ENCODE measurements at regions not wholly inside any gene's neighbourhood (a gene's known extent, or its start where the extent isn't known, plus 50 kb on each side); places are given as distances from the start of the nearest gene placed in this dataset.
"Not testable (repeated sequence)": the region's sequence is repeated elsewhere in the genome, so short reads cannot be mapped to it uniquely, and the experiment has no call there.

DNA sequence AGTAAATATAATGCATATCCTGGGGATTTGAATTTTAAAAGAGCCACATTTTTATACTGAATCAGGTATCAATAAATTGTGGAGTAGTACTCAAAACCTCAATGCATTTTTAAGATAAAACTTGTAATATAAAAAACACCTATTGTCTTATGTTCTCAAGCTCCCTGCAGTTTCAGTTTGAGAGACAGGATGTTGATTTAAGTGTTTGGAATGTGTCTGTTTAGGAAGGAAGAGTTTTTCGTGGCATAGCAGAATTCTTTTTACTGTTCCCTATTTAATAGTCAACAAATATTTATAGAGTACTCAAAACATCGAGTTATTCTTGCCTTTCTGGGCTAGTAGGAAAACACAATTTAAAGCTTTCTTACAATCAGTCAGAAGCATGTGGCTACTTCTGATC lies 146.1 kb upstream of the BCHE start:
- no peak overlapping the region for H3K27ac ChIP-seq (ENCODE audit: low read depth in 1 of 2, low read length in 2 of 2)
- intact Hi-C loops (cut with micrococcal nuclease): no loop called here
- H3K4me1 ChIP-seq (ENCODE audit: control insufficient read depth in 1 of 2, insufficient read depth in 2 of 2, low read length in 2 of 2): no peaks in the 10 kb centered on the region
- TF ChIP-seq, protein P1, sequence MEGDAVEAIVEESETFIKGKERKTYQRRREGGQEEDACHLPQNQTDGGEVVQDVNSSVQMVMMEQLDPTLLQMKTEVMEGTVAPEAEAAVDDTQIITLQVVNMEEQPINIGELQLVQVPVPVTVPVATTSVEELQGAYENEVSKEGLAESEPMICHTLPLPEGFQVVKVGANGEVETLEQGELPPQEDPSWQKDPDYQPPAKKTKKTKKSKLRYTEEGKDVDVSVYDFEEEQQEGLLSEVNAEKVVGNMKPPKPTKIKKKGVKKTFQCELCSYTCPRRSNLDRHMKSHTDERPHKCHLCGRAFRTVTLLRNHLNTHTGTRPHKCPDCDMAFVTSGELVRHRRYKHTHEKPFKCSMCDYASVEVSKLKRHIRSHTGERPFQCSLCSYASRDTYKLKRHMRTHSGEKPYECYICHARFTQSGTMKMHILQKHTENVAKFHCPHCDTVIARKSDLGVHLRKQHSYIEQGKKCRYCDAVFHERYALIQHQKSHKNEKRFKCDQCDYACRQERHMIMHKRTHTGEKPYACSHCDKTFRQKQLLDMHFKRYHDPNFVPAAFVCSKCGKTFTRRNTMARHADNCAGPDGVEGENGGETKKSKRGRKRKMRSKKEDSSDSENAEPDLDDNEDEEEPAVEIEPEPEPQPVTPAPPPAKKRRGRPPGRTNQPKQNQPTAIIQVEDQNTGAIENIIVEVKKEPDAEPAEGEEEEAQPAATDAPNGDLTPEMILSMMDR (IDR thresholded peaks at IDR 0.05): no peak
- no peak overlapping the region for H3K4me3 Mint-ChIP-seq
- H3K27ac Mint-ChIP-seq: no peak overlapping the region
- no peaks in the 10 kb centered on the region for H3K27me3 ChIP-seq (ENCODE audit: control insufficient read depth in 2 of 2, insufficient read depth in 2 of 2, low read length in 2 of 2)
- no peak overlapping the region for H2AFZ ChIP-seq (ENCODE audit: insufficient read depth, low read depth, low read length, poor library complexity, severe bottlenecking)
- no peaks in the 10 kb centered on the region for H3K27me3 Mint-ChIP-seq (ENCODE audit: low read depth in 3 of 3)
- H4K20me1 ChIP-seq (ENCODE audit: insufficient read depth, low read length): no peaks in the 10 kb centered on the region
- DNase-seq: no peak
- WGBS (ENCODE audit: insufficient coverage): no CpG with 5 or more reads among the region's 2 CpGs
- H3K9me3 Mint-ChIP-seq: peaks cover 0 to 6% (median 2%) of the 10 kb centered on the region in 7 donors
- H3K9me3 ChIP-seq (replicated peaks in 1 of 2; ENCODE audit: control insufficient read depth in 1 of 2, insufficient read depth in 1 of 2, low read length in 2 of 2): peaks cover 0 to 12% of the 10 kb centered on the region in 2 donors
- no peak overlapping the region for H3K4me2 ChIP-seq (replicated peaks; ENCODE audit: extremely low read depth, low read length, poor library complexity, severe bottlenecking)
- no peaks in the 10 kb centered on the region for H3K36me3 Mint-ChIP-seq
- no peaks in the 10 kb centered on the region for H3K4me1 Mint-ChIP-seq
- H3K79me2 ChIP-seq (ENCODE audit: insufficient read depth, low read length): no peaks in the 10 kb centered on the region
- H3K9ac ChIP-seq (ENCODE audit: insufficient read depth, low read length, poor library complexity, severe bottlenecking): no peak overlapping the region
- H3K36me3 ChIP-seq (replicated peaks in 1 of 2; ENCODE audit: control insufficient read depth in 1 of 2, insufficient read depth in 2 of 2, low read length in 2 of 2): no peaks in the 10 kb centered on the region
- H3K4me3 ChIP-seq (replicated peaks in 1 of 3; ENCODE audit: low read depth in 2 of 3, low read length in 3 of 3): no peak overlapping the region

GRCh38 chr3:165981318-165981717 lies 144.1 kb upstream of the BCHE start:
- no peak overlapping the region for H3K27ac Mint-ChIP-seq
- TF ChIP-seq, protein P1 (IDR thresholded peaks at IDR 0.05): no peak

GRCh38 chr3:165960825-165961224 lies 123.6 kb upstream of the BCHE start:
- WGBS (ENCODE audit: insufficient coverage): no CpG with 5 or more reads among the region's 3 CpGs
- intact Hi-C loops (cut with micrococcal nuclease); H3K27ac Mint-ChIP-seq; H3K4me3 ChIP-seq (replicated peaks in 1 of 3; ENCODE audit: low read depth in 2 of 3, low read length in 3 of 3); H3K27me3 Mint-ChIP-seq (ENCODE audit: low read depth in 3 of 3); H3K9ac ChIP-seq (ENCODE audit: insufficient read depth, low read length, poor library complexity, severe bottlenecking); H3K4me1 Mint-ChIP-seq; H3K36me3 ChIP-seq (replicated peaks in 1 of 2; ENCODE audit: control insufficient read depth in 1 of 2, insufficient read depth in 2 of 2, low read length in 2 of 2); H3K4me3 Mint-ChIP-seq; H3K9me3 Mint-ChIP-seq; H3K27ac ChIP-seq (ENCODE audit: low read depth in 1 of 2, low read length in 2 of 2); H3K4me2 ChIP-seq (replicated peaks; ENCODE audit: extremely low read depth, low read length, poor library complexity, severe bottlenecking); H3K79me2 ChIP-seq (ENCODE audit: insufficient read depth, low read length); H3K4me1 ChIP-seq (ENCODE audit: control insufficient read depth in 1 of 2, insufficient read depth in 2 of 2, low read length in 2 of 2); H3K36me3 Mint-ChIP-seq; H2AFZ ChIP-seq (ENCODE audit: insufficient read depth, low read depth, low read length, poor library complexity, severe bottlenecking); H3K9me3 ChIP-seq (replicated peaks in 1 of 2; ENCODE audit: control insufficient read depth in 1 of 2, insufficient read depth in 1 of 2, low read length in 2 of 2); H4K20me1 ChIP-seq (ENCODE audit: insufficient read depth, low read length); DNase-seq; H3K27me3 ChIP-seq (ENCODE audit: control insufficient read depth in 2 of 2, insufficient read depth in 2 of 2, low read length in 2 of 2): not testable (repeated sequence)

More at GRCh38 chr3:165981318-165981717, 144.1 kb upstream of the BCHE start:
- H3K4me3 ChIP-seq (replicated peaks in 1 of 3; ENCODE audit: low read depth in 2 of 3, low read length in 3 of 3): no peak overlapping the region
- no peak for DNase-seq
- Mint-ChIP-seq H3K27me3 (ENCODE audit: low read depth in 3 of 3) (no peaks in the 10 kb centered on the region), H3K36me3 (no peaks in the 10 kb centered on the region), H3K9me3 (peaks cover 0 to 6% (median 2%) of the 10 kb centered on the region in 7 donors), H3K4me1 (no peaks in the 10 kb centered on the region), H3K4me3 (no peak overlapping the region)
- H3K9ac ChIP-seq (ENCODE audit: insufficient read depth, low read length, poor library complexity, severe bottlenecking): no peak overlapping the region
- no peaks in the 10 kb centered on the region for H3K27me3 ChIP-seq (ENCODE audit: control insufficient read depth in 2 of 2, insufficient read depth in 2 of 2, low read length in 2 of 2)
- intact Hi-C loops (cut with micrococcal nuclease): no loop called here
- no peak overlapping the region for H2AFZ ChIP-seq (ENCODE audit: insufficient read depth, low read depth, low read length, poor library complexity, severe bottlenecking)
- H4K20me1 ChIP-seq (ENCODE audit: insufficient read depth, low read length): no peaks in the 10 kb centered on the region
- no peaks in the 10 kb centered on the region for H3K36me3 ChIP-seq (replicated peaks in 1 of 2; ENCODE audit: control insufficient read depth in 1 of 2, insufficient read depth in 2 of 2, low read length in 2 of 2)
- H3K27ac ChIP-seq (ENCODE audit: low read depth in 1 of 2, low read length in 2 of 2): no peak overlapping the region
- H3K79me2 ChIP-seq (ENCODE audit: insufficient read depth, low read length): no peaks in the 10 kb centered on the region
- 100% methylated on average over 1 of the region's 1 CpG for WGBS (ENCODE audit: insufficient coverage)
- H3K9me3 ChIP-seq (replicated peaks in 1 of 2; ENCODE audit: control insufficient read depth in 1 of 2, insufficient read depth in 1 of 2, low read length in 2 of 2): peaks cover 0 to 12% of the 10 kb centered on the region in 2 donors
- H3K4me1 ChIP-seq (ENCODE audit: control insufficient read depth in 1 of 2, insufficient read depth in 2 of 2, low read length in 2 of 2): no peaks in the 10 kb centered on the region
- no peak overlapping the region for H3K4me2 ChIP-seq (replicated peaks; ENCODE audit: extremely low read depth, low read length, poor library complexity, severe bottlenecking)

Data from CD14-positive monocyte (primary cell).